Fibroblast of pulmonary artery (primary cell): ENCODE measurements at regions not wholly inside any gene's neighbourhood (a gene's known extent, or its start where the extent isn't known, plus 50 kb on each side); places are given as distances from the start of the nearest gene placed in this dataset.

ENCODE experiments used
- DNase-seq: peaks from one replicate; pipeline ENCODE4 v3.0.0-alpha.2; 2010; ENCODE audit warnings: low read depth
- H3K4me3 ChIP-seq: replicated peaks from 2 replicates; pipeline ENCODE4 v1.5.1; 2011; ENCODE audit warnings: low read depth, mild to moderate bottlenecking, control low read depth, low read length, moderate library complexity
- CTCF ChIP-seq: IDR thresholded peaks from 2 replicates; pipeline ENCODE4 v1.5.1; 2011; ENCODE audit warnings: mild to moderate bottlenecking, control low read depth, low read length, inconsistent platforms; ENCODE audit errors: missing control alignments

- DNase-seq: no peak
- no peak overlapping the region for H3K4me3 ChIP-seq
- no peak for TF ChIP-seq CTCF
These were observed 206.7 kb upstream of the TBC1D5 start for GRCh38 chr3:17949101-17949500.

- no peak for DNase-seq
- no peak for TF ChIP-seq CTCF
- no peak overlapping the region for H3K4me3 ChIP-seq
These were observed 205.4 kb upstream of the TBC1D5 start for GRCh38 chr3:17947833-17948232.

- no peak for DNase-seq
- H3K4me3 ChIP-seq: no peak overlapping the region
These were observed 204.2 kb upstream of the TBC1D5 start for GRCh38 chr3:17946619-17947018.

GRCh38 chr3:17945799-17946399, 203.5 kb upstream of the TBC1D5 start:
- no peak for TF ChIP-seq CTCF
- DNase-seq: no peak
- H3K4me3 ChIP-seq: no peak overlapping the region

More at GRCh38 chr3:17946619-17947018, 204.2 kb upstream of the TBC1D5 start:
- TF ChIP-seq CTCF: no peak

- no peak for TF ChIP-seq CTCF
- DNase-seq: no peak
- no peak overlapping the region for H3K4me3 ChIP-seq
These were observed 202.8 kb upstream of the TBC1D5 start for GRCh38 chr3:17945018-17945798.

GRCh38 chr3:17942856-17943255, 200.4 kb upstream of the TBC1D5 start:
- no peak overlapping the region for H3K4me3 ChIP-seq
- DNase-seq: no peak
- TF ChIP-seq CTCF: no peak
